ENCODE measurements at regions not wholly inside any gene's neighbourhood (a gene's known extent, or its start where the extent isn't known, plus 50 kb on each side); places are given as distances from the start of the nearest gene placed in this dataset.

GRCh38 chr15:87710406-87710805, 546.1 kb downstream of the NTRK3 start:
- CTCF ChIA-PET, result no interaction called here
- Histone ChIP-seq H4K20me1 (ENCODE audit: insufficient read depth) (no peaks in the 10 kb centered on the region), H3K27ac (no peak overlapping the region), H3K4me1 (replicated peaks; ENCODE audit: insufficient read depth) (no peaks in the 10 kb centered on the region), H2AFZ (no peak overlapping the region), H3K36me3 (ENCODE audit: low read depth) (no peaks in the 10 kb centered on the region), H3K27me3 (ENCODE audit: insufficient read depth, low read depth) (no peaks in the 10 kb centered on the region), H3K4me2 (no peak overlapping the region), H3K79me2 (ENCODE audit: low read depth) (no peaks in the 10 kb centered on the region), H3K9me3 (ENCODE audit: insufficient read depth, low read depth) (no peaks in the 10 kb centered on the region), H3K4me3 (no peak overlapping the region), H3K9me2 (ENCODE audit: insufficient read depth) (0 out of 2 replicates have a peak, but pooled peaks cover 5% of the 10 kb centered on the region), H3F3A (ENCODE audit: insufficient read depth, low read depth) (no peaks in the 10 kb centered on the region)
- DNase-seq, result no peak
- intact Hi-C loops (cut with micrococcal nuclease; ENCODE audit: unreplicated experiment), result no loop called here
- no peak for TF ChIP-seq CTCF (conservative IDR thresholded peaks at IDR 0.05)
- no TSS peak for BruUV-seq (replicated peaks)
- POLR2A ChIA-PET (ENCODE audit: unreplicated experiment), result no interaction called here

GRCh38 chr15:87707566-87708130, 548.9 kb downstream of the NTRK3 start:
- intact Hi-C loops (cut with micrococcal nuclease; ENCODE audit: unreplicated experiment), result no loop called here
- ChIA-PET POLR2A (ENCODE audit: unreplicated experiment) (no interaction called here), CTCF (no interaction called here)
- no peak overlapping the region for H3K4me3 ChIP-seq
- peaks cover 6% of the 10 kb centered on the region; the same call in 1 of the 2 replicates for H3K27me3 ChIP-seq (ENCODE audit: insufficient read depth, low read depth)
- no peak overlapping the region for H2AFZ ChIP-seq
- H3K36me3 ChIP-seq (ENCODE audit: low read depth), result no peaks in the 10 kb centered on the region
- H3K9me2 ChIP-seq (ENCODE audit: insufficient read depth), result no peaks in the 10 kb centered on the region
- H3F3A ChIP-seq (ENCODE audit: insufficient read depth, low read depth), result no peaks in the 10 kb centered on the region
- TF ChIP-seq EZH2 (IDR thresholded peaks at IDR 0.05; ENCODE audit: low read depth) (no peak), CTCF (conservative IDR thresholded peaks at IDR 0.05) (no peak)
- no peaks in the 10 kb centered on the region for H3K9me3 ChIP-seq (ENCODE audit: insufficient read depth, low read depth)
- no TSS peak for BruUV-seq (replicated peaks)
- no peak overlapping the region for H3K4me2 ChIP-seq
- no peak for DNase-seq
- H3K79me2 ChIP-seq (ENCODE audit: low read depth), result no peaks in the 10 kb centered on the region
- H3K27ac ChIP-seq, result no peak overlapping the region
- H3K4me1 ChIP-seq (replicated peaks; ENCODE audit: insufficient read depth), result no peaks in the 10 kb centered on the region
- no peaks in the 10 kb centered on the region; the same call in 1 of the 2 replicates for H4K20me1 ChIP-seq (ENCODE audit: insufficient read depth)

GRCh38 chr15:87707071-87707470, 549.5 kb downstream of the NTRK3 start:
- Histone ChIP-seq H3K27ac (no peak overlapping the region), H3K4me2 (no peak overlapping the region), H3K36me3 (ENCODE audit: low read depth) (no peaks in the 10 kb centered on the region), H3K4me1 (replicated peaks; ENCODE audit: insufficient read depth) (no peaks in the 10 kb centered on the region), H4K20me1 (ENCODE audit: insufficient read depth) (no peaks in the 10 kb centered on the region; the same call in 1 of the 2 replicates), H2AFZ (no peak overlapping the region), H3K27me3 (ENCODE audit: insufficient read depth, low read depth) (peaks cover 6% of the 10 kb centered on the region; the same call in 1 of the 2 replicates), H3F3A (ENCODE audit: insufficient read depth, low read depth) (no peaks in the 10 kb centered on the region), H3K79me2 (ENCODE audit: low read depth) (no peaks in the 10 kb centered on the region), H3K9me2 (ENCODE audit: insufficient read depth) (no peaks in the 10 kb centered on the region), H3K9me3 (ENCODE audit: insufficient read depth, low read depth) (no peaks in the 10 kb centered on the region), H3K4me3 (no peak overlapping the region)
- TF ChIP-seq CTCF (conservative IDR thresholded peaks at IDR 0.05) (no peak), EZH2 (IDR thresholded peaks at IDR 0.05; ENCODE audit: low read depth) (no peak)
- DNase-seq, result no peak
- ChIA-PET CTCF (no interaction called here), POLR2A (ENCODE audit: unreplicated experiment) (no interaction called here)
- BruUV-seq (replicated peaks), result no TSS peak
- intact Hi-C loops (cut with micrococcal nuclease; ENCODE audit: unreplicated experiment), result no loop called here

Measured in PC-9 (cell line).